ENCODE measurements at regions not wholly inside any gene's neighbourhood (a gene's known extent, or its start where the extent isn't known, plus 50 kb on each side); places are given as distances from the start of the nearest gene placed in this dataset.

GRCh38 chr6:121499666-121500065 is 64.2 kb downstream of the GJA1 start:
- DNase-seq = no peak

- no peak for DNase-seq
These were observed 68.1 kb downstream of the GJA1 start for GRCh38 chr6:121503589-121503991.

GRCh38 chr6:121504227-121504626 is 68.8 kb downstream of the GJA1 start:
- DNase-seq = no peak

GRCh38 chr6:121505284-121505683 is 69.8 kb downstream of the GJA1 start:
- DNase-seq = no peak

- no peak for DNase-seq
These were observed 71.6 kb downstream of the GJA1 start for GRCh38 chr6:121506761-121507754.

GRCh38 chr6:121510568-121511177 is 75.2 kb downstream of the GJA1 start:
- no peak for DNase-seq

GRCh38 chr6:121515630-121516265 is 80.3 kb downstream of the GJA1 start:
- DNase-seq = no peak

- no peak for DNase-seq
These were observed 80.9 kb downstream of the GJA1 start for GRCh38 chr6:121516331-121516730.

GRCh38 chr6:121520337-121521163 is 85.1 kb downstream of the GJA1 start:
- no peak for DNase-seq

- DNase-seq = no peak
These were observed 85.7 kb downstream of the GJA1 start for GRCh38 chr6:121521164-121521555.

GRCh38 chr6:121522265-121522664 is 86.8 kb downstream of the GJA1 start:
- DNase-seq = no peak

- no peak for DNase-seq
These were observed 87.4 kb downstream of the GJA1 start for GRCh38 chr6:121522771-121523386.

- DNase-seq = no peak
These were observed 88.2 kb downstream of the GJA1 start for GRCh38 chr6:121523628-121524027.

GRCh38 chr6:121526282-121526681 is 90.8 kb downstream of the GJA1 start:
- DNase-seq = no peak

GRCh38 chr6:121531658-121532169 is 96.3 kb downstream of the GJA1 start:
- DNase-seq = no peak

- DNase-seq = no peak
These were observed 97.9 kb downstream of the GJA1 start for GRCh38 chr6:121533321-121533841.

- DNase-seq = no peak
These were observed 100.3 kb downstream of the GJA1 start for GRCh38 chr6:121535777-121536176.

- no peak for DNase-seq
These were observed 100.9 kb downstream of the GJA1 start for GRCh38 chr6:121536345-121536744.

GRCh38 chr6:121539439-121539838 is 104.0 kb downstream of the GJA1 start:
- DNase-seq = no peak

GRCh38 chr6:121540210-121540609 is 104.8 kb downstream of the GJA1 start:
- DNase-seq = no peak

GRCh38 chr6:121544691-121545090 is 109.2 kb downstream of the GJA1 start:
- no peak for DNase-seq

- no peak for DNase-seq
These were observed 112.7 kb downstream of the GJA1 start for GRCh38 chr6:121548131-121548530.

Data from activated CD4-positive, alpha-beta T cell treated with anti-CD3 and anti-CD28 coated beads, Interleukin-2, Interleukin-6, amounts not matched to agents 100 ng/mL and 50 ng/mL, durations not matched to agents 16 hours and 8 hours (primary cell).